ENCODE measurements at regions not wholly inside any gene's neighbourhood (a gene's known extent, or its start where the extent isn't known, plus 50 kb on each side); places are given as distances from the start of the nearest gene placed in this dataset.

GRCh38 chr12:88684170-88684569, 103.9 kb upstream of the KITLG start:
- TF ChIP-seq EZH2 (IDR thresholded peaks at IDR 0.05) (no peak), POLR2AphosphoS5 (IDR thresholded peaks at IDR 0.05; ENCODE audit: borderline replicate concordance, low read depth, low read length) (no peak)

Data from SK-N-MC (cell line).